Activated naive CD8-positive, alpha-beta T cell treated with anti-CD3 and anti-CD28 coated beads, Interleukin-2, amount 10 ng/mL, durations not matched to agents 7 days and 5 days (primary cell): ENCODE measurements at regions not wholly inside any gene's neighbourhood (a gene's known extent, or its start where the extent isn't known, plus 50 kb on each side); places are given as distances from the start of the nearest gene placed in this dataset.

ENCODE experiments used
- ATAC-seq: fragments of 150-1000 bp; cut with Tn5 transposase; one replicate; pipeline ENCODE4 v1.10.0; 2021; ENCODE audit warnings: low read depth, moderate library complexity
- POLR2A ChIA-PET: fragments of 350-600 bp; sonication (Branson Sonifier 250); formaldehyde crosslinking; loops from one replicate; lab custom pipeline; 2021; ENCODE audit warnings: antibody characterized with exemption; lab: Charles Lee
- DNase-seq: peaks from one replicate; pipeline ENCODE4 v3.0.0; 2021
- H3K27ac Mint-ChIP-seq: one replicate; pipeline ENCODE4 v1.8.0; 2022; ENCODE audit warnings: mild to moderate bottlenecking, mixed read lengths
- H3K27me3 Mint-ChIP-seq: one replicate; pipeline ENCODE4 v1.8.0; 2022; ENCODE audit warnings: mild to moderate bottlenecking, moderate library complexity, mixed read lengths
- H3K36me3 Mint-ChIP-seq: one replicate; pipeline ENCODE4 v1.8.0; 2021; ENCODE audit warnings: mild to moderate bottlenecking, mixed read lengths
- H3K4me1 Mint-ChIP-seq: one replicate; pipeline ENCODE4 v1.8.0; 2021; ENCODE audit warnings: mixed read lengths
- H3K4me3 Mint-ChIP-seq: one replicate; pipeline ENCODE4 v1.8.0; 2022; ENCODE audit warnings: mild to moderate bottlenecking, moderate library complexity, mixed read lengths
- H3K9me3 Mint-ChIP-seq: one replicate; pipeline ENCODE4 v1.8.0; 2021; ENCODE audit warnings: mixed read lengths

- Mint-ChIP-seq H3K4me1 (no peaks in the 10 kb centered on the region), H3K9me3 (peaks cover 1% of the 10 kb centered on the region), H3K36me3 (no peaks in the 10 kb centered on the region), H3K4me3 (no peak overlapping the region), H3K27ac (no peak overlapping the region), H3K27me3 (peaks cover 2% of the 10 kb centered on the region)
- DNase-seq, result no peak
- POLR2A ChIA-PET, result no interaction called here
- ATAC-seq, result no peak
Observed at GRCh38 chr22:27635435-27635834, 166.1 kb downstream of the MN1 start.

- DNase-seq, result no peak
- POLR2A ChIA-PET, result no interaction called here
Observed at GRCh38 chr22:27635852-27636251, 165.7 kb downstream of the MN1 start.

GRCh38 chr22:27636716-27637508 lies 164.6 kb downstream of the MN1 start:
- no peak for DNase-seq
- POLR2A ChIA-PET, result no interaction called here
- peaks cover 2% of the 10 kb centered on the region for H3K27me3 Mint-ChIP-seq
- no peaks in the 10 kb centered on the region for H3K36me3 Mint-ChIP-seq
- no peak for ATAC-seq
- H3K9me3 Mint-ChIP-seq, result no peaks in the 10 kb centered on the region
- no peak overlapping the region for H3K27ac Mint-ChIP-seq
- no peak overlapping the region for H3K4me3 Mint-ChIP-seq
- H3K4me1 Mint-ChIP-seq, result no peaks in the 10 kb centered on the region

More at GRCh38 chr22:27635852-27636251, 165.7 kb downstream of the MN1 start:
- Mint-ChIP-seq H3K4me1 (no peaks in the 10 kb centered on the region), H3K4me3 (no peak overlapping the region), H3K27ac (no peak overlapping the region), H3K27me3 (peaks cover 2% of the 10 kb centered on the region), H3K9me3 (peaks cover 1% of the 10 kb centered on the region), H3K36me3 (no peaks in the 10 kb centered on the region)
- no peak for ATAC-seq

GRCh38 chr22:27637604-27638003 lies 164.0 kb downstream of the MN1 start:
- no peak for ATAC-seq
- no peaks in the 10 kb centered on the region for H3K36me3 Mint-ChIP-seq

GRCh38 chr22:27638329-27639233 lies 163.0 kb downstream of the MN1 start:
- DNase-seq (no peak), ATAC-seq (no peak)
- no peak overlapping the region for H3K27ac Mint-ChIP-seq
- no peaks in the 10 kb centered on the region for H3K36me3 Mint-ChIP-seq
- POLR2A ChIA-PET, result no interaction called here
- no peak overlapping the region for H3K4me3 Mint-ChIP-seq
- peaks cover 2% of the 10 kb centered on the region for H3K27me3 Mint-ChIP-seq
- no peaks in the 10 kb centered on the region for H3K9me3 Mint-ChIP-seq
- no peaks in the 10 kb centered on the region for H3K4me1 Mint-ChIP-seq

More at GRCh38 chr22:27637604-27638003, 164.0 kb downstream of the MN1 start:
- H3K9me3 Mint-ChIP-seq, result no peaks in the 10 kb centered on the region
- DNase-seq, result no peak
- no peaks in the 10 kb centered on the region for H3K4me1 Mint-ChIP-seq
- H3K4me3 Mint-ChIP-seq, result no peak overlapping the region
- no peak overlapping the region for H3K27ac Mint-ChIP-seq
- POLR2A ChIA-PET, result no interaction called here
- H3K27me3 Mint-ChIP-seq, result peaks cover 2% of the 10 kb centered on the region

GRCh38 chr22:27639248-27640086 lies 162.1 kb downstream of the MN1 start:
- ATAC-seq, result no peak
- H3K36me3 Mint-ChIP-seq, result no peaks in the 10 kb centered on the region
- H3K9me3 Mint-ChIP-seq, result no peaks in the 10 kb centered on the region
- H3K4me1 Mint-ChIP-seq, result no peaks in the 10 kb centered on the region
- no peak for DNase-seq
- no peak overlapping the region for H3K4me3 Mint-ChIP-seq
- POLR2A ChIA-PET, result no interaction called here
- no peaks in the 10 kb centered on the region for H3K27me3 Mint-ChIP-seq
- H3K27ac Mint-ChIP-seq, result no peak overlapping the region

GRCh38 chr22:27641049-27641795 lies 160.3 kb downstream of the MN1 start:
- no peaks in the 10 kb centered on the region for H3K9me3 Mint-ChIP-seq
- ATAC-seq, result no peak
- POLR2A ChIA-PET, result interaction anchor here (0.7 kb wide), 1 partner anchor 13 kb away, joined by 4 read pairs; no protein-coding TSS in a partner anchor

GRCh38 chr22:27642104-27642800 lies 159.3 kb downstream of the MN1 start:
- H3K4me3 Mint-ChIP-seq, result no peak overlapping the region
- no peak for ATAC-seq

More at GRCh38 chr22:27641049-27641795, 160.3 kb downstream of the MN1 start:
- Mint-ChIP-seq H3K27me3 (no peaks in the 10 kb centered on the region), H3K36me3 (no peaks in the 10 kb centered on the region), H3K4me1 (no peaks in the 10 kb centered on the region), H3K4me3 (no peak overlapping the region), H3K27ac (no peak overlapping the region)
- DNase-seq, result no peak

GRCh38 chr22:27643907-27644306 lies 157.6 kb downstream of the MN1 start:
- DNase-seq (no peak), ATAC-seq (no peak)
- no peaks in the 10 kb centered on the region for H3K4me1 Mint-ChIP-seq
- no peak overlapping the region for H3K27ac Mint-ChIP-seq
- POLR2A ChIA-PET, result no interaction called here
- no peaks in the 10 kb centered on the region for H3K27me3 Mint-ChIP-seq
- H3K36me3 Mint-ChIP-seq, result no peaks in the 10 kb centered on the region
- no peak overlapping the region for H3K4me3 Mint-ChIP-seq
- H3K9me3 Mint-ChIP-seq, result no peaks in the 10 kb centered on the region

More at GRCh38 chr22:27642104-27642800, 159.3 kb downstream of the MN1 start:
- DNase-seq, result no peak
- H3K36me3 Mint-ChIP-seq, result no peaks in the 10 kb centered on the region
- H3K4me1 Mint-ChIP-seq, result no peaks in the 10 kb centered on the region
- no peak overlapping the region for H3K27ac Mint-ChIP-seq
- H3K9me3 Mint-ChIP-seq, result no peaks in the 10 kb centered on the region
- POLR2A ChIA-PET, result no interaction called here
- H3K27me3 Mint-ChIP-seq, result no peaks in the 10 kb centered on the region

GRCh38 chr22:27644566-27644965 lies 157.0 kb downstream of the MN1 start:
- DNase-seq, result no peak
- H3K4me3 Mint-ChIP-seq, result no peak overlapping the region
- no peaks in the 10 kb centered on the region for H3K27me3 Mint-ChIP-seq
- no peak overlapping the region for H3K27ac Mint-ChIP-seq
- H3K36me3 Mint-ChIP-seq, result no peaks in the 10 kb centered on the region
- POLR2A ChIA-PET, result no interaction called here
- ATAC-seq, result no peak
- H3K9me3 Mint-ChIP-seq, result no peaks in the 10 kb centered on the region
- H3K4me1 Mint-ChIP-seq, result no peaks in the 10 kb centered on the region

- no peak for DNase-seq
- Mint-ChIP-seq H3K4me1 (no peaks in the 10 kb centered on the region), H3K4me3 (no peak overlapping the region), H3K27me3 (no peaks in the 10 kb centered on the region), H3K36me3 (no peaks in the 10 kb centered on the region), H3K27ac (no peak overlapping the region), H3K9me3 (no peaks in the 10 kb centered on the region)
- no peak for ATAC-seq
- POLR2A ChIA-PET, result no interaction called here
Observed at GRCh38 chr22:27647540-27647939, 154.0 kb downstream of the MN1 start.

- Mint-ChIP-seq H3K27me3 (no peaks in the 10 kb centered on the region), H3K27ac (no peak overlapping the region), H3K4me3 (no peak overlapping the region), H3K4me1 (no peaks in the 10 kb centered on the region), H3K36me3 (no peaks in the 10 kb centered on the region), H3K9me3 (no peaks in the 10 kb centered on the region)
- POLR2A ChIA-PET, result no interaction called here
- no peak for ATAC-seq
- no peak for DNase-seq
Observed at GRCh38 chr22:27648074-27648473, 153.5 kb downstream of the MN1 start.
